Epithelial cell of esophagus (primary cell): ENCODE measurements at regions not wholly inside any gene's neighbourhood (a gene's known extent, or its start where the extent isn't known, plus 50 kb on each side); places are given as distances from the start of the nearest gene placed in this dataset.
A peak's percentile ranks its signal among the peaks of the same experiment; 100 is the strongest.

ENCODE experiments used
- DNase-seq: peaks from one replicate; pipeline ENCODE4 v3.0.0; 2010; ENCODE audit warnings: low read depth
- H3K4me3 ChIP-seq: 2 replicates; pipeline ENCODE4 v1.5.1; 2011; ENCODE audit warnings: mild to moderate bottlenecking, low read length, control low read depth
- CTCF ChIP-seq: IDR thresholded peaks from 2 replicates; pipeline ENCODE4 v1.5.1; 2011; ENCODE audit warnings: low read depth, mild to moderate bottlenecking, low read length, control low read depth, inconsistent platforms; ENCODE audit not compliant: insufficient read depth; ENCODE audit errors: missing control alignments

- TF ChIP-seq CTCF: no peak
- DNase-seq: no peak
- H3K4me3 ChIP-seq: no peak overlapping the region
Observed at GRCh38 chr3:180181387-180181786, 144.7 kb upstream of the PEX5L start.

- DNase-seq: no peak
- no peak for TF ChIP-seq CTCF
- H3K4me3 ChIP-seq: no peak overlapping the region
Observed at GRCh38 chr3:180183346-180183745, 146.6 kb upstream of the PEX5L start.

- peak; percentile 41 for DNase-seq
- no peak overlapping the region for H3K4me3 ChIP-seq
- no peak for TF ChIP-seq CTCF
Observed at GRCh38 chr3:180184816-180185215, 148.1 kb upstream of the PEX5L start.

GRCh38 chr3:180185650-180186049, 148.9 kb upstream of the PEX5L start:
- TF ChIP-seq CTCF: no peak
- no peak for DNase-seq
- no peak overlapping the region for H3K4me3 ChIP-seq

GRCh38 chr3:180188512-180189309, 152.0 kb upstream of the PEX5L start:
- H3K4me3 ChIP-seq: no peak overlapping the region
- TF ChIP-seq CTCF: no peak
- DNase-seq: no peak

- H3K4me3 ChIP-seq: no peak overlapping the region
- no peak for DNase-seq
- TF ChIP-seq CTCF: no peak
Observed at GRCh38 chr3:180189310-180189648, 152.5 kb upstream of the PEX5L start.

- no peak overlapping the region for H3K4me3 ChIP-seq
- no peak for DNase-seq
- no peak for TF ChIP-seq CTCF
Observed at GRCh38 chr3:180196658-180197057, 159.9 kb upstream of the PEX5L start.
